SU-DHL-6 (cell line): ENCODE measurements at regions not wholly inside any gene's neighbourhood (a gene's known extent, or its start where the extent isn't known, plus 50 kb on each side); places are given as distances from the start of the nearest gene placed in this dataset.

Experiments used
- EZH2phosphoT487 ChIP-seq: fragments of 200-600 bp; sonication (generic), shearing (Covaris generic); conservative IDR thresholded peaks from 2 replicates; pipeline ENCODE4 v1.6.1; 2018; ENCODE audit warnings: mild to moderate bottlenecking, antibody characterized with exemption, low read length, moderate library complexity, mixed read lengths
- TF ChIP-seq, protein P1 (sequence below): fragments of 200-600 bp; sonication (generic); IDR thresholded peaks from one replicate; pipeline ENCODE4 v1.5.1; 2017; ENCODE audit warnings: antibody characterized with exemption, mild to moderate bottlenecking, low read length, moderate library complexity; ENCODE audit not compliant: insufficient read depth, poor library complexity, severe bottlenecking

DNA sequence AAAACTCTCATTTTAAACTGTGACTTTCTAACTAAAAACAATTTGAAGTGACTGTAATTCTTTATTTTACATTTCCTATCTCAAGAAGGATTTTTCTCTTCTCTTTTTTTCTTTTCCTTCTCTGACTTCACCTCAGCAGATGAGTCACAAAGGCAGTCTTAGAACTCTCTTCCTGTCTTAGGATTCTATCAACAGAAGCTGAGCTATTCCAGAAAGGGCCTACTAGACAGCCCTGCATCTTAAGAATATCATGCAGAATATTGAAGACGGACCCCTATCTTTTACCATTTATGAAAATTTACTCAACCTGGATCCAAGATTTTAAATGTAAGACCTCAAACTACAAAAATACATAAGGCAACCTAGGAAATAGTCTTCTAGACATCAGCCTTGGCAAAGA is 365.7 kb upstream of the SEMA3C start:
- TF ChIP-seq, protein P1, sequence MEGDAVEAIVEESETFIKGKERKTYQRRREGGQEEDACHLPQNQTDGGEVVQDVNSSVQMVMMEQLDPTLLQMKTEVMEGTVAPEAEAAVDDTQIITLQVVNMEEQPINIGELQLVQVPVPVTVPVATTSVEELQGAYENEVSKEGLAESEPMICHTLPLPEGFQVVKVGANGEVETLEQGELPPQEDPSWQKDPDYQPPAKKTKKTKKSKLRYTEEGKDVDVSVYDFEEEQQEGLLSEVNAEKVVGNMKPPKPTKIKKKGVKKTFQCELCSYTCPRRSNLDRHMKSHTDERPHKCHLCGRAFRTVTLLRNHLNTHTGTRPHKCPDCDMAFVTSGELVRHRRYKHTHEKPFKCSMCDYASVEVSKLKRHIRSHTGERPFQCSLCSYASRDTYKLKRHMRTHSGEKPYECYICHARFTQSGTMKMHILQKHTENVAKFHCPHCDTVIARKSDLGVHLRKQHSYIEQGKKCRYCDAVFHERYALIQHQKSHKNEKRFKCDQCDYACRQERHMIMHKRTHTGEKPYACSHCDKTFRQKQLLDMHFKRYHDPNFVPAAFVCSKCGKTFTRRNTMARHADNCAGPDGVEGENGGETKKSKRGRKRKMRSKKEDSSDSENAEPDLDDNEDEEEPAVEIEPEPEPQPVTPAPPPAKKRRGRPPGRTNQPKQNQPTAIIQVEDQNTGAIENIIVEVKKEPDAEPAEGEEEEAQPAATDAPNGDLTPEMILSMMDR, result no peak
- no peak for TF ChIP-seq EZH2phosphoT487
